ENCODE measurements at regions not wholly inside any gene's neighbourhood (a gene's known extent, or its start where the extent isn't known, plus 50 kb on each side); places are given as distances from the start of the nearest gene placed in this dataset.

DNA sequence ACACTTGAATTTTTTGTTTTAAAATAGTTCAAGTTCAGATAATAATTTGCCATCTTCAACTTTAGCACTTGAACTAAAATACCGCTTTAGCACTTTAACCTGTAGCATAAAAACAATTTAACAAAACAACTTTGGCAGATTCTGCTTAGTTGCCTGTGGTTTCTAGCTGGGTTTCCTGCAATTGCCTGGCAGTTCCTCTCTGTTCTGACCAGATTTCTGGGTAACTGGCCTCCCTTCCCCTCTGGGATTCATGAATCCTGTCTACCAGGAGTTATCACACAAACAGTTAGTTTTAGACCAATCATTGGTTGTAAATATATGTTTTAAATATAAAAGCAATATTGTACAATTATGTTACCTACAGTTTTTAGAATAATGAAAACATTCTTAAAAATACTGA, 89.8 kb upstream of the HDAC9 start:
- no peak for DNase-seq (ENCODE audit: low read depth)

DNA sequence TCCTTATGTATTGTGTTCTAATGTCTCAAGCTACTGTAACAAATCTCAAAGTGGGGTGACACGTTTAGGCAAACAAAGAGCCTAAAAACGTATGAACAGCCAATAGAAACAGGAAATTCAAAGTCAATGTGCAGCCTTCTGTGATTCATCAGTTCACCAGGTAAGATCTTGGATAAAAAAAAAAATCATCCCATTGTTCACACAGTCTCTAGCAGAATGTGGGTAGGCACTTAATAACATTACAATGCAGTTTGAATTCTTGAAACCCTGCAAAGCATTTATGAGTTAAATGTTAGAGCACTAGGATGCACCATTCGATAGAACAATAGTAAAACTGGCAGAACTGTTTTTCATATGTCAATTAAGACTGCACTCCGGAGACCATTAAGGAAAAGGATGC, 88.2 kb upstream of the HDAC9 start:
- no peak for DNase-seq (ENCODE audit: low read depth)

DNA sequence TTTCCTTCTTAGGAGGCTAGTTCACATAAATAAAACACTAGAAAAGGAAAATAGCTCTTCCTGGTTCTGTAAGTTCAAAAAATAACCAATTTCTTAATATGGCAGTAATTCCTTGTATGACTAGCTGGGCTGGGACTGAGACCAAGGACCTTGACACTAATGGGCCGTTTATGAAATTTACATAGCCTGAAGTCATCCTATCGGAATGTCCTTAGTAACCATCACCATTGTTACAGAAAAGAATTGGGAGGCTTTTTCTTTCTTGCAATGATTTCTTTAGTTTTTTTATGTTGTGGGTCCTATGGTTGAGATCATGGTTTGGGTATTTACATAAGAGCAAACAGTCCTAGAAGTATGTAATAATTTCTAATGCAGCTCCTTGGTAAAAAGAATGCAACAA, 87.1 kb upstream of the HDAC9 start:
- peak; percentile 48 for DNase-seq (ENCODE audit: low read depth)

DNA sequence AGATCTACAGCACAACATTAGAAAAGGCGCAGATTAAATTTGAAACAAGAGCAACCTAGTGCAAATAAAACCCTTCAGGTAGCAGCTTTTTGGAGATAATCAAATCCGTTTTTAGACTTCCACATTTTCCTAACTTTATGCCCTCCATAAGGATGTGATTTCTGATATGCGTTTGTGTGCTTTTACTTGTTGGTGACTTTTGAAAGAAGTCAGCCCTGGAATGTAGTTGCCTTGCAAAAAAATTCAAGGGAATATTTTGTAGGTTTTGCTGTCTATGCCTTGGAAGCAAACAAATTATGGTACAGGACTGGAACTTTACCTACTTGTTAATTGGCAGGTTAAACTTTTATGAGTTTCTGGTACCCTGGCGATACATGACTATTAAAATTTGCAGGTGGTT, 86.7 kb upstream of the HDAC9 start:
- DNase-seq (ENCODE audit: low read depth), result no peak

DNA sequence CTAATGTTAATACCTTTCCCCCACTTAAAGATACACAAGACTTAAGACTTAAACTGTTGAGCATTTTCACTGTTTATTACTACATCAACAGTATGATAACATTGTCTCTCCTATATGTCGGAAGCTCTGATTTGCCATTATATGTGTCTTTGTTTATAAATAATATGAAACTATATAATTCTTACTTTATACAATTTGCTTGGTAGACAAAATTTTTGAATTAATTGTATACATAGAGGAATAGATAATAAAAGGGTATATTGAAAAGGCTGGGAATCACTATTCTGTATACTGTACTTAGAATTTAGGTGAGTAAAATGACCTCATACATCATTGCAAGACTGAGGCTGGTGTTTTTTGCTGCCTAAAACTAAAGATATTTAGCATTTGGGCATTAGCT, 82.1 kb upstream of the HDAC9 start:
- no peak for DNase-seq (ENCODE audit: low read depth)

DNA sequence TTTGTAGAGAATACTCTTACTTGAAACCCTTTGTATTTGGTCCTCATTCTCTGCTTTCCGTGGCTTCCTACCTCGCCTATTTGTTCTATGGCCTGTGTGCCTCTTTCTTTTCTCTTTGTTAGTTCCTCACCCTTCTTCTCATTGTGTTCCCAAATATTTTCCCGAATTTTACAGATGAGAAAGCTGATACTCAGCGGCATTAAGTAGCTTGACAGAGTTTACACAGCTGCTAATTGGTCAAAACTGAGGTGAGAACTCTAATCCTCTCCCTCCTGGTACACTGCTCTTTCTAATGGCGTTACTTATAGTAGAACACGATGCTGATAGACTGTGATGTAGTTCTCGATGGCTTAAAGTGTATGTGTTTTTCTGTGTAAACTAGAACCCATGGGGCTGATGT, 80.7 kb upstream of the HDAC9 start:
- no peak for DNase-seq (ENCODE audit: low read depth)

DNA sequence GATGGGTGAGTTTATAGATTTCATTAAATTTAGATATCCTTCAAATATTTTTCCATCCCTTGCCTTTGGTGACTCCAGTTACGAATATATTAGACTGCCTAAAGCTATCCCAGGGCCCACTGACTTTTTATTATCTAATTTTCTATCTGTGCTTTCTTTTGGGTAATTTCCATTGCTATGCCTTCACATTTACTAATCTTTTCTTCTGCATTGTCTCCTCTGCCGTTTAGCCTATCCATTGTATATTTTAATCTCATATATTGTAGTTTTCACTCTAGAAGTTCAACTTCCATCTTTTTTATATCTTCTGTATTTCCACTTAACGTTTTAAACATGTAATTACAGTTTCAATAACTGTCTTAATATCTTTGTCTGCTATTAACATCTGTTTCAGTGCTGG, 78.6 kb upstream of the HDAC9 start:
- DNase-seq (ENCODE audit: low read depth), result no peak

DNA sequence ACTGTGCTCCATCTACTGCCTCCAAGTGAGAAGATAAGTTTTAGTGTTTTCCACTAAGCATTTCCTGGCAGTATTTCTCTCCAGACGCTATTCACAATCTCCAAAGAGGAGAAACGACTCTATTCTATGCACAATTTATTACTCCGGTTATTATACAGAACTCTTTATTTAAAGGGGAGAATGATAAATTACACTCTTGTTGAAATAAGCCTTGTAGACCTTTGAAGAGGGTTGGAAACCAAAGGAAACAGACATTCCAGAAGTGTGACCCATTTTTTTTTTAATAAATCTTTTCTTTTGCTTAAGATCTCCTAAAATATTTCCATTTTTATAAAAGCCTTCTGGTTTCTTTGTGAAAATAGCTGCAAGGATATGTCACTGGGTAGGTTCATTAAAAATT, 76.1 kb upstream of the HDAC9 start:
- no peak for DNase-seq (ENCODE audit: low read depth)

DNA sequence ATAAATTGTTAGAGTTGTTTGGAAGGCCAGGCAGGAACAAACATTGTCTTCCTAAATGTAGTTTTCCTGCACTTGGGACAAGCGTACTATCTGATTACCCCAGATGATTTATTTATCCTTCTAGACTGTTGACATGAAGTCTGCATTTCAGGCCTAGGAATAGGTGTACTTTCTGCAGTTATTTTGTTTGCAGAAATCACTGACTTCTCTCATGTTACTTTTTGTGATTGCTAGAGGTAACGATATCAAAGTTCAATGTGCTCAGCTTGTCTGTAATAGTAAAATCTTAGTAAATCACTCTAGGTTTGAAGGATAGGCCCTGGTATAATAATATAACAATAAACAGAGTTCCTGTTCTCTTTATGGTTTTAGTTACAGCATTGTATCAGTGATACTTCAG, 75.4 kb upstream of the HDAC9 start:
- DNase-seq (ENCODE audit: low read depth), result no peak

DNA sequence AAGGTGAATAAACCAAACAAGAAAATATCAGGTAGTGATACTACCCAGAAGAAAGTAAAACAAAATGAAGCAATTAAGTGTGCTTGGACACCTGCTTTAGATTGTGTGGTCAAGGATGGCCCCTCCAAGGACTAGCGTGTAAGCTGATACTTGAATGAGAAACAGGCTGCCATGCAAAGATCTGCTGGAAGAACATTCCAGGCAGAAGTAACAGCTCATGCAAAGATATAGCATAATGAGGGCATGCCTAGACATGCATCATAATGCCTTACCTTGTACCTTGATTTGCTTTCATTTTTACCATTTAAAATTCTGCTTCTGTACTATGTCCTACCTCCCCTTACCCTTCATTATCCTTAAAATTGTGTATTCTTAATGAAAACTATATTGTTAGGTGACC, 74.8 kb upstream of the HDAC9 start:
- no peak for DNase-seq (ENCODE audit: low read depth)

DNA sequence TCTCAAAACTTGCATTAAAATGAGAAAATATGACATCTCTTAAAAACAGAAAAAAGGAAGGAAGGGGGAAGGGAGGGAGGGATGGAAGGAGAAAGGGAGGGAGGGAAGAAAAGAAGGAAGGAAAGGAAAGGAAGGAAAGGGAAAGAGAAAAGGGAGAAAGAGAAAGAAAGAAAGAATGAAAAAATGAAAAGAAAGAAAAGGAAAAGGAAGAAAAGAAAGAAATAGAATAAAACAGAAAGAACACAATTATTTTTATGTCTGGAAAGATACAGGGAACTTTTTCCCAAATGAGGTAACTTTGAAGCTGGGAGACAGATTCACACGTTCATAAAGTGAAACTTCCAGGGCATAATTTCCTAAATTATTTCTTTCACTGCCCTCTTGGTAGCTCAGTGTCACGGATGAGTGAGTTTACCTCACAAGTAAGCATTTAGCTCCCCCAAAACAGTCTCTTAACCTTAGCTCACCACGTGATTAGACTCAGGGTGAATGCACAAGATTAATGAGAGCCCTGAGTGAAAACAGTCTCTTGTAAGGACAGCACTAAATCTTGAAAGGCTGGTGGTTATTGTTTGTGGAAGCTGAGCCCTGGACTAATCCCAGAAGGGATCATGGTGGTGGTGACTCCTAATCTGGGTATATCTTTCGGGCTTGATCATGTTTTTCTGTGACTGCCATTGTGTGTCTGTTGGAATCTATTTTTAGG, 74.1 kb upstream of the HDAC9 start:
- DNase-seq (ENCODE audit: low read depth), result no peak

DNA sequence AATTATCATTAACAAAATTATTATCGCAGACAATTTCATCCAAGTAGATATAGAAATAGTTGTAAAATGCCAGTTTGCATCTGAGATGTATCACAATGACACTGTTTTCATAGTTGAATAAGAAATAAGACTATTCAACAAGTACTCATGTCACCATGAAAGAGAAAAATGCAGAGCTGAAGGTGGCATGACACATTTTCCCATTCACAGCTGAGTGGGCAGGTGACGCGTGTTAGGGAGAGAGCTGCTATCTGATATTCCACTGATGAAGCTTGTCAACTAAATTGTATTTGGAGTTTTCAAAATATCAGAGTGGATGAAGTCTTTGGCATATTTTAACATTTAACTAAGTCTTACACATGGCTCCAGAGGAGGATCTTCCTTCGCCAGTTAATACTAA, 70.3 kb upstream of the HDAC9 start:
- DNase-seq (ENCODE audit: low read depth), result no peak

DNA sequence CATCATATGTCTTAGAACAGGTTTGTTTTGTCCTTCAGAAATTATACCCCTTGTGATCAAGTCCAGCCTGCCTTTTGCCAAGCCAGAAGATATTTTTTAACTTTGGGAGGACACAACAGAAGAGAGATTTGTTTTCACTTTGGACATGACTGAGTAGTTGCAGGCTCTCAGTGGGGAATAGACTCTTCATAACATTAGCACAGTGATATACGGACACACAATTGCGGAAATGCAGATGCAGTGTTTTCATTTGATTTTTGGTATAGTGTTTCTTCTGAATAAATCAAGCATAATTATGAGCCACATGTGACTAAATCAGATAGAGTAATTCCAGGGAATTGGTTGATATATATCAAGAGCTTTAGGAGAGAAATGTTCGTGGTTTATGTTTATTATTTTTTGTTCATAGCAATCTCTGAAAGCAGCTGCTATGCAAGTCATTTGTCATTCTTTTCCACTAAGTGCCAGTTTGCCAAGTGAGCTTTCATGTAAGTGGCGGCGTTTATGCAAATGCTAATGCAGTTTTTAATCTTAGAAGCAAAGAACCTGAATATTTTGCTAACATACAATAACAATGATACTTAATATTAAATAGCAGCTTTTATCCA, 69.6 kb upstream of the HDAC9 start:
- DNase-seq (ENCODE audit: low read depth), result no peak

DNA sequence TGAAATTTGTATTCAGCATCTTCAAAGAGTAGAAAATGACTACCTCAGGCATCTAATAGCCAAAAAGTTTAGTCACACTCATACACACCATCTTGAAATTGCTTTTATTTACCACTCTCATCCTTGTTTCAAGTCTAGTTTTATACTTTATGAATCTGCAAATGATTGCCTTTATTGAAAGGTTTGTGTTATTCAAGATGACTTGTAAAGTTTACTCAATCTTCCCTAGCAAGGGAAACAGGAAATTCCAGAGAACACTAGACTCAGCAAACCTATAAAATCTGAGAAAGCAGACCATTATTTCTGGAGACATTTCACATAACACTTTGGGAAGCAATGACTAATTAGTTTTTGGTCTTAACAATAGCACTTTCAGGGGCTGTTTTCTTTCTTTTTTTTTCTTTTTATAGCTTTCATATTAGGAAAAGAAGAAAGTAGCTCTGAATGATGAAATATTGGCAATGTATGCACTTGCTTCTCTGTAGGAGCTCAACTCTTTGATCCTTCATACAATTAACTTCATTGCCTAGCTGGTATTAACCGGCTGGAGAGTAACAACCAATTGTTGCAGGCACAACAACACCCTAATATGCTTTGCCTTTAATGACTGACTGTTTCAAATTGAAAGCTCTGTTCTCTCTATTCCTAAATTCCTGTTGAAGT, 68.9 kb upstream of the HDAC9 start:
- peak; percentile 67 for DNase-seq (ENCODE audit: low read depth)

DNA sequence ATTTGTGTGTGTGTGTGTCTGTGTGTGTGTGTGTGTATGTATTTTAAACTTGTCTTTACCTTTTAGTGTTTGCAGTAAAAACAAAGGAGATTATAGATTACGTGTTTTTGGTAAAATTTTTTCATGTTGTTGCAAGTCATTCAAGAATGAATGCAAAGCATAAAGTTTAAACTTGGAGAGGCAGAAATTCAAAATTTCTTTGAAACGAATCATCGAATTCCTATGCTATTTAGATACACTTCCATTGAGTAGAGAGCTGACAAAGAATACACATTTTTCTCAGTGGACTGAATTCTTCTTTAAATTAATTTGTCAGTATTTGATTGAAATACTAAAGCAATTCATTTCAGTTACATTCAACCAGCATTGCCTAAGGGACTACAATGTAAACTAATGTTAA, 66.0 kb upstream of the HDAC9 start:
- peak; percentile 55 for DNase-seq (ENCODE audit: low read depth)

DNA sequence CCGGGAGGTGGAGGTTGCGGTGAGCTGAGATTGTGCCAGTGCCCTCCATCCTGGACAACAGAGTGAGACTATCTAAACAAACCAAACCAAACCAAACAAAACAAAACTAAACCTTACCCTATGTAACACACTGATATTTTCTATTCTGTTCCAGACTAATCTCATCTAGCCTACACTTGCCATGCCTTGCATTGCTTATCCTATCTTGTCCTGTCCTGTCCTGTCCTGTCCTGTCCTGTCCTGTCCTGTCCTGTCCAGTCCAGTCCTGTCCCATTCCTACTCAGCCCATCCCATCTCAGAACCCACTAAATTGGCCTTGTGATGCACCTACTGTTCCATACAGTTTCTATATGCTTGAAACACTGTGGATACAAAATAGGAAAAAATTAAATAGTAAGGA, 64.7 kb upstream of the HDAC9 start:
- no peak for DNase-seq (ENCODE audit: low read depth)

DNA sequence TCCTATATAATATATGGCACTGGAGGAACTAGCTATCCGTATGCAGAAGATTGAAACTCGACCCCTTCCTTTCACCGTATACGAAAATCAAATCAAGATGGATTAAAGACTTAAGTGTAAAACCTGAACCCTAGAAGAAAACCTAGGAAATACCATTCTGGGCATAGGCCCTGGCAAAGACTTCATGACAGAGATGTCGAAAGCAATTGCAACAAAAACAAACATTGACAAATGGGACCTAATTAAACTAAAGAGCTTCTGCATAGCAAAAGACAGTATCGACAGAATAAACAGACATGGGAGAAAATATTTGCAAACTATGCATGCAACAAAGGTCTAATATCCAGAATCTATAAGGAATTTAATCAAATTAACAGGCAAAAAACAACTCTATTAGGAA, 61.4 kb upstream of the HDAC9 start:
- no peak for DNase-seq (ENCODE audit: low read depth)

DNA sequence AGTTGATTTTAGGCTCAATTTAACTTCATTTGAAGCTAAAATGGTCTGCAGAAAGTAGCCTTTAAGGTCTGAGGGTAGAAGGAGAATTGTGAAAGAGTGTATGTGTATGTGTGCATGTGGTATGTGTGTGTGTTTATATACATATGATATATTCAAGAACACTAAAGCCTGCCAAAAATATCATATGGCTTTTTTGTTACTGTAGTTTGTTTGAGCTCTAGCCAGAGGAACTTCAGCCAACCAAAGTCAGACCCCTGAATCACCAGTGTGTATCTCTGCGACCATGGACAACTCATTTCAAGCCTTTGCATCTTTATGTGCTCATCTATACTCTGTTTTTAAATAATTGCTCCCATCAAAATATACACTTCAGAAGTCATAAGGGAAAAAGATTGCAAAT, 58.4 kb upstream of the HDAC9 start:
- no peak for DNase-seq (ENCODE audit: low read depth)

DNA sequence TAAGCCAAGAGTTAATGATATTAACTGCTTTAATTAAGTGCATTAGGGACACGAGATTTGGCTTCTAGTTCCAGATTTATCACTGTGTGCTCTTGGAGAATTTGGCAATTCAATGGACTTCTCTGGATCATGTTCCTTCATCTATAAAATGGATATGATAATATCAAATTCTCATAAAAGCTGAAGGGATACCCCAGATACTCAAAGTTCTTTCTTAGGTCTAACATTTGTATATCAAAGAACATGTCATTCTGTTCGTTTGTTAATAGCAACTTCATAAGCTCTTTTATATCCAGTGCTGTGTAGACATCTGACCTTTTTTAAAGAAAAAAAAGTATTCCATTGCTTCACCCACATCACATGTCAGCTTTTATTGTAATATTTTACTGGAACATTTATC, 54.6 kb upstream of the HDAC9 start:
- no peak for DNase-seq (ENCODE audit: low read depth)

DNA sequence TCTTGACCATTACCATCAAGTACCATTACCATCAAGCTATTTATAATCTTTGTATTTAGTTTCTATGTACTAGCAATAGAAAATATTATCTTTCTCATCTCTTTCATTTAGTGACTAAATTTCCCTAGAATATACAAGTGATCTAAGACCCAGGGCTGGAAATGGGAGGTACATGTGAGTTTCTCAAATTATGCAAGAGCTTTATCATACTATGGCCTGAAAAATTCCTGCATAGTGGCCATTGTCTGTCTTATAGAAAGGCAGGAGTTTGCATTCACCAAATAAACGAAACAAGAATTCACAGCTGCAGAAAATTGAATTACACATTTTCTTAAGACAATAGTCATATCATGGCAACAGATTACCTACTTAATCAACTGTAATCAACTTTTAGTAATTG, 50.7 kb upstream of the HDAC9 start:
- no peak for DNase-seq (ENCODE audit: low read depth)

DNA sequence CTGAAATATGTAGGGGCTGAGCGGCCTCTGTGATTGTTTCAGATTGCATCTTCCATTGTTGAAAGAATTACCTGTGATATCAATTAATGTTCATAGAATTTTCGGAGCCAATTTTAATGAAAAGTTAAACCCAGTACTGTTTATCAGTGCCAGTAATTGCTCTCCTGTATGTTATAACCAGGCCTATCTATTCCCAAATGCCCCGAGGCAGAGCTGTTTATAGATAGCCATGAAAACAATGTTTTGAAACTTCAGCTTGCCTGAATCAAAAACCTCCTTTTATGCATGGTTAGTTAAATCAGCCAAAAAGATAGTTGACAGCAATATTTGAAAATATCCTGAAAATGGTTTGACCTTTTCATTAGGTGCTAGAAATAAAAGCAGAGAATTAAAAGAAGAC, 50.1 kb upstream of the HDAC9 start:
- DNase-seq (ENCODE audit: low read depth), result no peak

All from HT1080 (cell line).